ENCODE measurements at regions not wholly inside any gene's neighbourhood (a gene's known extent, or its start where the extent isn't known, plus 50 kb on each side); places are given as distances from the start of the nearest gene placed in this dataset.

- Histone ChIP-seq H4K91ac (ENCODE audit: low read depth, low read length, poor library complexity) (no peak overlapping the region), H3K4ac (ENCODE audit: low read length) (no peak overlapping the region)
These were observed 310.0 kb downstream of the EDEM1 start for GRCh38 chr3:5497497-5497896.

GRCh38 chr3:5498981-5499380, 311.5 kb downstream of the EDEM1 start:
- H3K4me1 ChIP-seq (ENCODE audit: control insufficient read depth in 2 of 2, insufficient read depth in 1 of 2, low read depth in 1 of 2, low read length in 2 of 2): no peaks in the 10 kb centered on the region
- no peak overlapping the region for H4K8ac ChIP-seq (ENCODE audit: low read depth, low read length)
- DNase-seq (ENCODE audit: low spot score): no peak
- no peak overlapping the region for H2BK12ac ChIP-seq (ENCODE audit: low read length)
- H3K18ac ChIP-seq (ENCODE audit: low read length): no peak overlapping the region
- no peak overlapping the region for H2BK120ac ChIP-seq (ENCODE audit: low read depth, low read length)
- no peak overlapping the region for H3K4me2 ChIP-seq (ENCODE audit: insufficient read depth, low read length, poor library complexity, severe bottlenecking)
- no peak overlapping the region for H2BK5ac ChIP-seq (ENCODE audit: low read length)
- no peaks in the 10 kb centered on the region for H3K27me3 ChIP-seq (ENCODE audit: control insufficient read depth in 3 of 3, insufficient read depth in 3 of 3, low read depth in 1 of 3, low read length in 3 of 3)
- no peak overlapping the region for H2BK15ac ChIP-seq (ENCODE audit: low read length)
- H4K91ac ChIP-seq (ENCODE audit: low read depth, low read length, poor library complexity): no peak overlapping the region
- H3K79me1 ChIP-seq (ENCODE audit: low read depth, low read length): no peaks in the 10 kb centered on the region
- no peak overlapping the region for H3K4ac ChIP-seq (ENCODE audit: low read length)
- WGBS, 2 donors (ENCODE audit: extremely low coverage in 2 of 2, insufficient read length in 2 of 2, insufficient replicate concordance in 1 of 2): no CpG with 5 or more reads among the region's 2 CpGs
- H2AFZ ChIP-seq (ENCODE audit: low read length): no peak overlapping the region
- no peak overlapping the region for H2AK5ac ChIP-seq (ENCODE audit: low read depth, low read length)
- no peak overlapping the region for H3K27ac ChIP-seq (replicated peaks; ENCODE audit: low read length)
- H3K14ac ChIP-seq (ENCODE audit: low read length): no peak overlapping the region
- no peaks in the 10 kb centered on the region for H3K36me3 ChIP-seq (replicated peaks in 1 of 2; ENCODE audit: control insufficient read depth in 2 of 2, insufficient read depth in 2 of 2, low read length in 2 of 2)
- H3K23ac ChIP-seq (ENCODE audit: low read depth, low read length, poor library complexity): no peak overlapping the region
- no peaks in the 10 kb centered on the region for H3K9me3 ChIP-seq (replicated peaks in 1 of 2; ENCODE audit: control insufficient read depth in 2 of 2, insufficient read depth in 1 of 2, low read depth in 1 of 2, low read length in 2 of 2)
- H3K9ac ChIP-seq (ENCODE audit: low read depth, low read length, poor library complexity): no peak overlapping the region
- H3K4me3 ChIP-seq (ENCODE audit: low read length in 2 of 2): no peak overlapping the region

More at GRCh38 chr3:5497497-5497896, 310.0 kb downstream of the EDEM1 start:
- H3K4me1 ChIP-seq (ENCODE audit: control insufficient read depth in 2 of 2, insufficient read depth in 1 of 2, low read depth in 1 of 2, low read length in 2 of 2): no peaks in the 10 kb centered on the region
- no peak overlapping the region for H2AK5ac ChIP-seq (ENCODE audit: low read depth, low read length)
- no peaks in the 10 kb centered on the region for H3K9me3 ChIP-seq (replicated peaks in 1 of 2; ENCODE audit: control insufficient read depth in 2 of 2, insufficient read depth in 1 of 2, low read depth in 1 of 2, low read length in 2 of 2)
- H2AFZ ChIP-seq (ENCODE audit: low read length): no peak overlapping the region
- no peak overlapping the region for H3K23ac ChIP-seq (ENCODE audit: low read depth, low read length, poor library complexity)
- no peaks in the 10 kb centered on the region for H3K27me3 ChIP-seq (ENCODE audit: control insufficient read depth in 3 of 3, insufficient read depth in 3 of 3, low read depth in 1 of 3, low read length in 3 of 3)
- H3K4me2 ChIP-seq (ENCODE audit: insufficient read depth, low read length, poor library complexity, severe bottlenecking): no peak overlapping the region
- no peak overlapping the region for H3K18ac ChIP-seq (ENCODE audit: low read length)
- no peak overlapping the region for H2BK15ac ChIP-seq (ENCODE audit: low read length)
- no peak overlapping the region for H3K27ac ChIP-seq (replicated peaks; ENCODE audit: low read length)
- no peaks in the 10 kb centered on the region for H3K36me3 ChIP-seq (replicated peaks in 1 of 2; ENCODE audit: control insufficient read depth in 2 of 2, insufficient read depth in 2 of 2, low read length in 2 of 2)
- no peak overlapping the region for H3K9ac ChIP-seq (ENCODE audit: low read depth, low read length, poor library complexity)
- H2BK12ac ChIP-seq (ENCODE audit: low read length): no peak overlapping the region
- H3K4me3 ChIP-seq (ENCODE audit: low read length in 2 of 2): no peak overlapping the region
- DNase-seq (ENCODE audit: low spot score): no peak
- no peaks in the 10 kb centered on the region for H3K79me1 ChIP-seq (ENCODE audit: low read depth, low read length)
- no peak overlapping the region for H4K8ac ChIP-seq (ENCODE audit: low read depth, low read length)
- H2BK120ac ChIP-seq (ENCODE audit: low read depth, low read length): no peak overlapping the region
- H3K14ac ChIP-seq (ENCODE audit: low read length): no peak overlapping the region
- H2BK5ac ChIP-seq (ENCODE audit: low read length): no peak overlapping the region

GRCh38 chr3:5499404-5499803, 311.9 kb downstream of the EDEM1 start:
- Histone ChIP-seq H3K14ac (ENCODE audit: low read length) (no peak overlapping the region), H3K23ac (ENCODE audit: low read depth, low read length, poor library complexity) (no peak overlapping the region), H3K18ac (ENCODE audit: low read length) (no peak overlapping the region), H2AK5ac (ENCODE audit: low read depth, low read length) (no peak overlapping the region), H3K36me3 (replicated peaks in 1 of 2; ENCODE audit: control insufficient read depth in 2 of 2, insufficient read depth in 2 of 2, low read length in 2 of 2) (no peaks in the 10 kb centered on the region), H3K27me3 (ENCODE audit: control insufficient read depth in 3 of 3, insufficient read depth in 3 of 3, low read depth in 1 of 3, low read length in 3 of 3) (no peaks in the 10 kb centered on the region), H3K4me2 (ENCODE audit: insufficient read depth, low read length, poor library complexity, severe bottlenecking) (no peak overlapping the region), H3K79me1 (ENCODE audit: low read depth, low read length) (no peaks in the 10 kb centered on the region), H4K8ac (ENCODE audit: low read depth, low read length) (no peak overlapping the region), H3K4ac (ENCODE audit: low read length) (no peak overlapping the region), H2BK120ac (ENCODE audit: low read depth, low read length) (no peak overlapping the region), H4K91ac (ENCODE audit: low read depth, low read length, poor library complexity) (no peak overlapping the region), H3K9me3 (replicated peaks in 1 of 2; ENCODE audit: control insufficient read depth in 2 of 2, insufficient read depth in 1 of 2, low read depth in 1 of 2, low read length in 2 of 2) (no peaks in the 10 kb centered on the region), H3K4me3 (ENCODE audit: low read length in 2 of 2) (no peak overlapping the region), H2AFZ (ENCODE audit: low read length) (no peak overlapping the region), H2BK15ac (ENCODE audit: low read length) (no peak overlapping the region), H2BK5ac (ENCODE audit: low read length) (no peak overlapping the region), H3K27ac (replicated peaks; ENCODE audit: low read length) (no peak overlapping the region), H3K4me1 (ENCODE audit: control insufficient read depth in 2 of 2, insufficient read depth in 1 of 2, low read depth in 1 of 2, low read length in 2 of 2) (no peaks in the 10 kb centered on the region), H2BK12ac (ENCODE audit: low read length) (no peak overlapping the region), H3K9ac (ENCODE audit: low read depth, low read length, poor library complexity) (no peak overlapping the region)
- DNase-seq (ENCODE audit: low spot score): no peak
- no CpG with 5 or more reads among the region's 1 CpG for WGBS, 2 donors (ENCODE audit: extremely low coverage in 2 of 2, insufficient read length in 2 of 2, insufficient replicate concordance in 1 of 2)

GRCh38 chr3:5503136-5503535, 315.6 kb downstream of the EDEM1 start:
- no peak overlapping the region for H2BK15ac ChIP-seq (ENCODE audit: low read length)
- no CpG with 5 or more reads among the region's 3 CpGs for WGBS, 2 donors (ENCODE audit: extremely low coverage in 2 of 2, insufficient read length in 2 of 2, insufficient replicate concordance in 1 of 2)
- no peaks in the 10 kb centered on the region for H3K4me1 ChIP-seq (ENCODE audit: control insufficient read depth in 2 of 2, insufficient read depth in 1 of 2, low read depth in 1 of 2, low read length in 2 of 2)
- H3K27ac ChIP-seq (replicated peaks; ENCODE audit: low read length): no peak overlapping the region
- no peaks in the 10 kb centered on the region for H3K27me3 ChIP-seq (ENCODE audit: control insufficient read depth in 3 of 3, insufficient read depth in 3 of 3, low read depth in 1 of 3, low read length in 3 of 3)
- H2AFZ ChIP-seq (ENCODE audit: low read length): no peak overlapping the region
- H3K23ac ChIP-seq (ENCODE audit: low read depth, low read length, poor library complexity): no peak overlapping the region
- H2BK120ac ChIP-seq (ENCODE audit: low read depth, low read length): no peak overlapping the region
- H3K36me3 ChIP-seq (replicated peaks in 1 of 2; ENCODE audit: control insufficient read depth in 2 of 2, insufficient read depth in 2 of 2, low read length in 2 of 2): no peaks in the 10 kb centered on the region
- no peak overlapping the region for H3K14ac ChIP-seq (ENCODE audit: low read length)
- no peak overlapping the region for H2AK5ac ChIP-seq (ENCODE audit: low read depth, low read length)
- H3K4ac ChIP-seq (ENCODE audit: low read length): no peak overlapping the region
- H3K9ac ChIP-seq (ENCODE audit: low read depth, low read length, poor library complexity): no peak overlapping the region
- H3K18ac ChIP-seq (ENCODE audit: low read length): no peak overlapping the region
- no peak overlapping the region for H2BK12ac ChIP-seq (ENCODE audit: low read length)
- no peak overlapping the region for H4K91ac ChIP-seq (ENCODE audit: low read depth, low read length, poor library complexity)
- no peak overlapping the region for H4K8ac ChIP-seq (ENCODE audit: low read depth, low read length)
- no peaks in the 10 kb centered on the region for H3K79me1 ChIP-seq (ENCODE audit: low read depth, low read length)
- H3K4me3 ChIP-seq (ENCODE audit: low read length in 2 of 2): no peak overlapping the region
- DNase-seq (ENCODE audit: low spot score): no peak
- H3K9me3 ChIP-seq (replicated peaks in 1 of 2; ENCODE audit: control insufficient read depth in 2 of 2, insufficient read depth in 1 of 2, low read depth in 1 of 2, low read length in 2 of 2): no peaks in the 10 kb centered on the region
- no peak overlapping the region for H2BK5ac ChIP-seq (ENCODE audit: low read length)
- no peak overlapping the region for H3K4me2 ChIP-seq (ENCODE audit: insufficient read depth, low read length, poor library complexity, severe bottlenecking)
